HepG2 (cell line): ENCODE measurements at regions not wholly inside any gene's neighbourhood (a gene's known extent, or its start where the extent isn't known, plus 50 kb on each side); places are given as distances from the start of the nearest gene placed in this dataset.
A peak's percentile ranks its signal among the peaks of the same experiment; 100 is the strongest.

ENCODE experiments used
- FOSL1 ChIP-seq: sonication (generic); formaldehyde crosslinking; IDR thresholded peaks from 2 replicates; pipeline ENCODE4 v1.9.0; 2021; ENCODE audit warnings: missing genetic modification reagents, borderline replicate concordance
- HIC2 ChIP-seq: sonication (generic); formaldehyde crosslinking; IDR thresholded peaks from 2 replicates; pipeline ENCODE4 v1.9.0; 2022; ENCODE audit warnings: low read depth, missing genetic modification reagents
- HNRNPLL ChIP-seq: fragments of 200-400 bp; formaldehyde crosslinking; IDR thresholded peaks from 2 replicates; pipeline ENCODE4 v1.6.1; 2017; ENCODE audit warnings: mild to moderate bottlenecking, low read depth, low read length; ENCODE audit not compliant: poor library complexity, severe bottlenecking
- PHF8 ChIP-seq: sonication (generic); formaldehyde crosslinking; IDR thresholded peaks from 2 replicates; pipeline ENCODE4 v1.5.0; 2020; ENCODE audit warnings: missing genetic modification reagents
- SOX13 ChIP-seq, 3 experiments: fragments of 450-650 bp in 1 of 3; sonication (generic) in 1 of 3; formaldehyde crosslinking in 1 of 3; IDR thresholded peaks in 2 of 3; conservative IDR thresholded peaks in 1 of 3; 2 replicates each; pipeline versions ENCODE4 v1.5.0 to v1.6.1; 2016 to 2020; ENCODE audit warnings: antibody characterized with exemption in 1 of 3, mild to moderate bottlenecking in 1 of 3, missing compliant biosample characterization in 1 of 3, missing genetic modification reagents in 1 of 3, moderate library complexity in 1 of 3
- ZNF414 ChIP-seq: sonication (generic); formaldehyde crosslinking; IDR thresholded peaks from 2 replicates; pipeline ENCODE4 v1.5.0; 2020; ENCODE audit warnings: missing genetic modification reagents
- ZNF513 ChIP-seq: sonication (generic); formaldehyde crosslinking; conservative IDR thresholded peaks from 2 replicates; pipeline ENCODE4 v1.5.0; 2020; ENCODE audit warnings: missing genetic modification reagents
- ZNF687 ChIP-seq: sonication (generic); formaldehyde crosslinking; IDR thresholded peaks from 2 replicates; pipeline ENCODE4 v1.5.1; 2020; ENCODE audit warnings: mild to moderate bottlenecking, missing genetic modification reagents, moderate library complexity
- ZNF691 ChIP-seq: sonication (generic); formaldehyde crosslinking; IDR thresholded peaks from 2 replicates; pipeline ENCODE4 v1.4.0; 2020; ENCODE audit warnings: missing genetic modification reagents, low read depth, mild to moderate bottlenecking, borderline replicate concordance
- ZNF777 ChIP-seq: sonication (generic); formaldehyde crosslinking; IDR thresholded peaks from 2 replicates; pipeline ENCODE4 v1.4.0; 2020; ENCODE audit warnings: missing genetic modification reagents
- ZNF781 ChIP-seq: sonication (generic); formaldehyde crosslinking; IDR thresholded peaks from 2 replicates; pipeline ENCODE4 v1.5.1; 2020; ENCODE audit warnings: borderline replicate concordance, mild to moderate bottlenecking, missing genetic modification reagents; ENCODE audit errors: not compliant biosample characterization
- ZSCAN25 ChIP-seq: sonication (generic); formaldehyde crosslinking; IDR thresholded peaks from 2 replicates; pipeline ENCODE4 v1.8.0; 2022; ENCODE audit warnings: mild to moderate bottlenecking, missing genetic modification reagents
- TF ChIP-seq, protein P1 (sequence below): IDR thresholded peaks from 2 replicates; pipeline ENCODE4 v1.6.1; 2016; ENCODE audit warnings: low read depth

- TF ChIP-seq HIC2 (CRISPR knock-in tag) (peak; percentile 68), FOSL1 (CRISPR knock-in tag) (no peak), HNRNPLL (peak; percentile 76), PHF8 (CRISPR knock-in tag) (peak; percentile 39), ZNF414 (CRISPR knock-in tag) (no peak), ZSCAN25 (peak; percentile 91), SOX13 (IDR thresholded peaks at IDR 0.05) (no peak), SOX13 (CRISPR knock-in tag; conservative IDR thresholded peaks at IDR 0.05 in 1 of 2, IDR thresholded peaks at IDR 0.05 in 1 of 2) (peak in 1 of 2 experiments; percentile 52; a peak in 1 of 4 replicates), ZNF513 (CRISPR knock-in tag) (no peak), ZNF781 (CRISPR knock-in tag) (no peak), ZNF687 (CRISPR knock-in tag) (peak; percentile 95), ZNF777 (no peak), ZNF691 (CRISPR knock-in tag) (no peak; the same call in 1 of the 2 replicates)
- TF ChIP-seq, protein P1, sequence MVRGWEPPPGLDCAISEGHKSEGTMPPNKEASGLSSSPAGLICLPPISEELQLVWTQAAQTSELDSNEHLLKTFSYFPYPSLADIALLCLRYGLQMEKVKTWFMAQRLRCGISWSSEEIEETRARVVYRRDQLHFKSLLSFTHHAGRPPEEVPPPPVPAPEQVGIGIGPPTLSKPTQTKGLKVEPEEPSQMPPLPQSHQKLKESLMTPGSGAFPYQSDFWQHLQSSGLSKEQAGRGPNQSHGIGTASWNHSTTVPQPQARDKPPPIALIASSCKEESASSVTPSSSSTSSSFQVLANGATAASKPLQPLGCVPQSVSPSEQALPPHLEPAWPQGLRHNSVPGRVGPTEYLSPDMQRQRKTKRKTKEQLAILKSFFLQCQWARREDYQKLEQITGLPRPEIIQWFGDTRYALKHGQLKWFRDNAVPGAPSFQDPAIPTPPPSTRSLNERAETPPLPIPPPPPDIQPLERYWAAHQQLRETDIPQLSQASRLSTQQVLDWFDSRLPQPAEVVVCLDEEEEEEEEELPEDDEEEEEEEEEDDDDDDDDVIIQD (CRISPR knock-in tag), result 0 out of 2 replicates have a peak, but pooled peaks have one; percentile 14
Observed at GRCh38 chr14:76956316-76957090, 72.0 kb downstream of the IRF2BPL start (continued).
